Choroid plexus epithelial cell (primary cell): ENCODE measurements at regions not wholly inside any gene's neighbourhood (a gene's known extent, or its start where the extent isn't known, plus 50 kb on each side); places are given as distances from the start of the nearest gene placed in this dataset.
A peak's percentile ranks its signal among the peaks of the same experiment; 100 is the strongest.
"Not testable (repeated sequence)": the region's sequence is repeated elsewhere in the genome, so short reads cannot be mapped to it uniquely, and the experiment has no call there.

Experiments
- DNase-seq: peaks from one replicate; pipeline ENCODE4 v3.0.0-alpha.2; 2010; ENCODE audit warnings: low read depth
- H3K4me3 ChIP-seq: 2 replicates; pipeline ENCODE4 v1.5.1; 2011; ENCODE audit warnings: low read depth, mild to moderate bottlenecking, control low read depth, low read length, moderate library complexity
- CTCF ChIP-seq: conservative IDR thresholded peaks from 2 replicates; pipeline ENCODE4 v1.5.1; 2011; ENCODE audit warnings: low read depth, mild to moderate bottlenecking, control low read depth, inconsistent platforms, low read length, moderate library complexity

GRCh38 chr2:143842836-143843235, 677.1 kb downstream of the ZEB2 start:
- no peak overlapping the region for H3K4me3 ChIP-seq
- TF ChIP-seq CTCF: no peak
- no peak for DNase-seq

GRCh38 chr2:143841935-143842334, 678.0 kb downstream of the ZEB2 start:
- peak; percentile 51 for TF ChIP-seq CTCF
- DNase-seq: peak; percentile 56
- no peak overlapping the region for H3K4me3 ChIP-seq

GRCh38 chr2:143840601-143841000, 679.3 kb downstream of the ZEB2 start:
- no peak for DNase-seq
- no peak overlapping the region for H3K4me3 ChIP-seq
- TF ChIP-seq CTCF: no peak

GRCh38 chr2:143840194-143840593, 679.7 kb downstream of the ZEB2 start:
- no peak for TF ChIP-seq CTCF
- DNase-seq: no peak
- H3K4me3 ChIP-seq: no peak overlapping the region

- TF ChIP-seq CTCF: no peak
- DNase-seq: no peak
- H3K4me3 ChIP-seq: no peak overlapping the region
These were observed 680.5 kb downstream of the ZEB2 start for GRCh38 chr2:143839456-143839855.

GRCh38 chr2:143837055-143837454, 682.9 kb downstream of the ZEB2 start:
- not testable (repeated sequence) for H3K4me3 ChIP-seq, DNase-seq

- H3K4me3 ChIP-seq: no peak overlapping the region
- peak; percentile 7 for DNase-seq
- no peak for TF ChIP-seq CTCF
These were observed 684.4 kb downstream of the ZEB2 start for GRCh38 chr2:143835481-143835880.
